HG02678 (cell line): ENCODE measurements at regions not wholly inside any gene's neighbourhood (a gene's known extent, or its start where the extent isn't known, plus 50 kb on each side); places are given as distances from the start of the nearest gene placed in this dataset.

Source experiments
- ATAC-seq: cut with Tn5 transposase; IDR thresholded peaks from one replicate; pipeline ENCODE4 v1.9.1; 2021; ENCODE audit warnings: mild to moderate bottlenecking, moderate library complexity; ENCODE audit not compliant: unreplicated experiment

GRCh38 chr7:22589641-22590201 is 89.7 kb upstream of the STEAP1B start:
- no peak for ATAC-seq

GRCh38 chr7:22588351-22588750 is 88.4 kb upstream of the STEAP1B start:
- no peak for ATAC-seq

GRCh38 chr7:22587322-22587721 is 87.3 kb upstream of the STEAP1B start:
- ATAC-seq = no peak

- ATAC-seq = no peak
Observed at GRCh38 chr7:22586786-22587140, 86.8 kb upstream of the STEAP1B start.

GRCh38 chr7:22586101-22586785 is 86.3 kb upstream of the STEAP1B start:
- no peak for ATAC-seq

GRCh38 chr7:22584179-22584578 is 84.2 kb upstream of the STEAP1B start:
- ATAC-seq = peak; percentile 66

- ATAC-seq = no peak
Observed at GRCh38 chr7:22582863-22583622, 83.1 kb upstream of the STEAP1B start.

- ATAC-seq = no peak
Observed at GRCh38 chr7:22581099-22581498, 81.1 kb upstream of the STEAP1B start.

GRCh38 chr7:22579961-22580360 is 80.0 kb upstream of the STEAP1B start:
- ATAC-seq = no peak

GRCh38 chr7:22578007-22578733 is 78.2 kb upstream of the STEAP1B start:
- ATAC-seq = no peak

GRCh38 chr7:22577470-22578001 is 77.5 kb upstream of the STEAP1B start:
- no peak for ATAC-seq

GRCh38 chr7:22576612-22577469 is 76.9 kb upstream of the STEAP1B start:
- ATAC-seq = no peak

- ATAC-seq = no peak
Observed at GRCh38 chr7:22574754-22575520, 74.9 kb upstream of the STEAP1B start.

- ATAC-seq = no peak
Observed at GRCh38 chr7:22572937-22573336, 72.9 kb upstream of the STEAP1B start.

GRCh38 chr7:22572292-22572691 is 72.3 kb upstream of the STEAP1B start:
- no peak for ATAC-seq

GRCh38 chr7:22571766-22572165 is 71.8 kb upstream of the STEAP1B start:
- no peak for ATAC-seq

- no peak for ATAC-seq
Observed at GRCh38 chr7:22569586-22570321, 69.8 kb upstream of the STEAP1B start.

- no peak for ATAC-seq
Observed at GRCh38 chr7:22566592-22566991, 66.6 kb upstream of the STEAP1B start.

- ATAC-seq = no peak
Observed at GRCh38 chr7:22566176-22566575, 66.2 kb upstream of the STEAP1B start.
